Lower lobe of right lung (tissue), 2 donors: ENCODE measurements at regions not wholly inside any gene's neighbourhood (a gene's known extent, or its start where the extent isn't known, plus 50 kb on each side); places are given as distances from the start of the nearest gene placed in this dataset.

ENCODE experiments used
- ATAC-seq, 2 donors: fragments of 200-7000 bp; cut with Tn5 transposase; one replicate each; pipeline ENCODE4 v1.9.1; 2020 to 2022; ENCODE audit warnings: mild to moderate bottlenecking in 2 of 2, moderate library complexity in 2 of 2
- DNase-seq: peaks from one replicate; pipeline ENCODE4 v3.0.0-alpha.2; 2020
- H3K27ac ChIP-seq: fragments of 200-600 bp; one replicate; pipeline ENCODE4 v1.8.0; 2022
- H3K27me3 ChIP-seq: fragments of 200-600 bp; one replicate; pipeline ENCODE4 v1.8.0; 2022; ENCODE audit warnings: low read depth
- H3K36me3 ChIP-seq: fragments of 200-600 bp; one replicate; pipeline ENCODE4 v1.8.0; 2022; ENCODE audit warnings: mild to moderate bottlenecking
- H3K4me1 ChIP-seq: fragments of 200-600 bp; one replicate; pipeline ENCODE4 v1.8.0; 2022
- H3K4me3 ChIP-seq: fragments of 200-600 bp; one replicate; pipeline ENCODE4 v1.8.0; 2022; ENCODE audit warnings: mild to moderate bottlenecking
- H3K9me3 ChIP-seq: fragments of 200-600 bp; one replicate; pipeline ENCODE4 v1.8.0; 2022
- CTCF ChIP-seq: fragments of 200-600 bp; IDR thresholded peaks from one replicate; pipeline ENCODE4 v1.8.0; 2022; ENCODE audit warnings: antibody characterized with exemption, mild to moderate bottlenecking
- intact Hi-C: fragments of 100-400 bp; cut with DNase I; formaldehyde crosslinking; loops from one replicate; pipeline ENCODE4 v1.11.0; 2022
- donor health status: DM: no; HTN: yes; CAD: no; lungs with severe emphysema.

GRCh38 chr18:55748227-55748738 lies 160.3 kb upstream of the TCF4 start:
- no peaks in the 10 kb centered on the region for H3K27me3 ChIP-seq
- no peak for DNase-seq

GRCh38 chr18:55744206-55744605 lies 156.2 kb upstream of the TCF4 start:
- H3K9me3 ChIP-seq = no peaks in the 10 kb centered on the region
- no peaks in the 10 kb centered on the region for H3K36me3 ChIP-seq
- H3K4me3 ChIP-seq = no peak overlapping the region
- H3K27me3 ChIP-seq = no peaks in the 10 kb centered on the region
- ATAC-seq = no peak
- intact Hi-C loops = no loop called here
- H3K27ac ChIP-seq = no peak overlapping the region
- H3K4me1 ChIP-seq = no peaks in the 10 kb centered on the region
- no peak for TF ChIP-seq CTCF
- no peak for DNase-seq

More at GRCh38 chr18:55748227-55748738, 160.3 kb upstream of the TCF4 start:
- ATAC-seq = no peak
- Histone ChIP-seq H3K9me3 (no peaks in the 10 kb centered on the region), H3K4me1 (no peaks in the 10 kb centered on the region), H3K27ac (no peak overlapping the region), H3K36me3 (no peaks in the 10 kb centered on the region), H3K4me3 (no peak overlapping the region)
- intact Hi-C loops = no loop called here
- TF ChIP-seq CTCF = no peak

- intact Hi-C loops = no loop called here
- ATAC-seq = no peak
Measured at GRCh38 chr18:55743736-55744135, 155.7 kb upstream of the TCF4 start.

GRCh38 chr18:55743133-55743532 lies 155.1 kb upstream of the TCF4 start:
- intact Hi-C loops = no loop called here
- Histone ChIP-seq H3K4me3 (no peak overlapping the region), H3K36me3 (no peaks in the 10 kb centered on the region), H3K9me3 (no peaks in the 10 kb centered on the region), H3K27ac (no peak overlapping the region), H3K27me3 (no peaks in the 10 kb centered on the region), H3K4me1 (no peaks in the 10 kb centered on the region)
- DNase-seq = no peak
- no peak for TF ChIP-seq CTCF
- no peak for ATAC-seq

More at GRCh38 chr18:55743736-55744135, 155.7 kb upstream of the TCF4 start:
- Histone ChIP-seq H3K4me1 (no peaks in the 10 kb centered on the region), H3K27me3 (no peaks in the 10 kb centered on the region), H3K36me3 (no peaks in the 10 kb centered on the region), H3K9me3 (no peaks in the 10 kb centered on the region), H3K27ac (no peak overlapping the region), H3K4me3 (no peak overlapping the region)
- no peak for TF ChIP-seq CTCF
- DNase-seq = no peak

- ATAC-seq = no peak
- no peaks in the 10 kb centered on the region for H3K27me3 ChIP-seq
- no peaks in the 10 kb centered on the region for H3K4me1 ChIP-seq
- no peak overlapping the region for H3K4me3 ChIP-seq
- no peak for DNase-seq
- no peaks in the 10 kb centered on the region for H3K36me3 ChIP-seq
- H3K9me3 ChIP-seq = no peaks in the 10 kb centered on the region
- H3K27ac ChIP-seq = no peak overlapping the region
- no peak for TF ChIP-seq CTCF
- intact Hi-C loops = no loop called here
Measured at GRCh38 chr18:55739488-55739887, 151.5 kb upstream of the TCF4 start.
